DOHH2 (cell line): ENCODE measurements at regions not wholly inside any gene's neighbourhood (a gene's known extent, or its start where the extent isn't known, plus 50 kb on each side); places are given as distances from the start of the nearest gene placed in this dataset.
"Not testable (repeated sequence)": the region's sequence is repeated elsewhere in the genome, so short reads cannot be mapped to it uniquely, and the experiment has no call there.

Source experiments
- H3F3A ChIP-seq: fragments of 200-600 bp; sonication (generic), shearing (Covaris generic); 2 replicates; pipeline ENCODE4 v1.6.0; 2016; ENCODE audit warnings: antibody characterized with exemption, mild to moderate bottlenecking; ENCODE audit not compliant: control insufficient read depth, insufficient read depth
- H3K27ac ChIP-seq: fragments of 200-600 bp; sonication (generic); 2 replicates; pipeline ENCODE4 v1.5.1; 2014; ENCODE audit warnings: low read depth, mild to moderate bottlenecking, low read length, moderate library complexity
- H3K27me3 ChIP-seq: fragments of 200-600 bp; sonication (generic); 2 replicates; pipeline ENCODE4 v1.6.1; 2014; ENCODE audit warnings: mild to moderate bottlenecking, low read length, mixed read lengths; ENCODE audit not compliant: control insufficient read depth
- H3K36me3 ChIP-seq: fragments of 200-600 bp; sonication (generic); 2 replicates; pipeline ENCODE4 v1.6.1; 2014; ENCODE audit warnings: mild to moderate bottlenecking, low read length, moderate library complexity, mixed read lengths; ENCODE audit not compliant: control insufficient read depth
- H3K4me1 ChIP-seq: fragments of 200-600 bp; sonication (generic); 2 replicates; pipeline ENCODE4 v1.6.1; 2014; ENCODE audit warnings: mild to moderate bottlenecking, low read length, mixed read lengths; ENCODE audit not compliant: control insufficient read depth
- H3K4me2 ChIP-seq: fragments of 200-600 bp; sonication (generic); 2 replicates; pipeline ENCODE4 v1.6.0; 2014; ENCODE audit warnings: mild to moderate bottlenecking, low read length, moderate library complexity
- H3K4me3 ChIP-seq: fragments of 200-600 bp; sonication (generic); 2 replicates; pipeline ENCODE4 v1.5.1; 2014; ENCODE audit warnings: mild to moderate bottlenecking, low read length, mixed read lengths
- H3K79me2 ChIP-seq: fragments of 200-600 bp; sonication (generic); 2 replicates; pipeline ENCODE4 v1.6.1; 2014; ENCODE audit warnings: mild to moderate bottlenecking, low read length, mixed read lengths; ENCODE audit not compliant: control insufficient read depth
- H3K9me2 ChIP-seq: fragments of 200-600 bp; sonication (generic); replicated peaks from 2 replicates; pipeline ENCODE4 v1.6.1; 2014; ENCODE audit warnings: mild to moderate bottlenecking, low read length, mixed read lengths; ENCODE audit not compliant: control insufficient read depth
- H3K9me3 ChIP-seq: fragments of 200-600 bp; sonication (generic); 2 replicates; pipeline ENCODE4 v1.6.1; 2014; ENCODE audit warnings: antibody characterized with exemption, low read length, mixed read lengths; ENCODE audit not compliant: control insufficient read depth, insufficient read depth
- H4K20me1 ChIP-seq: fragments of 200-600 bp; sonication (generic); 2 replicates; pipeline ENCODE4 v1.6.0; 2014; ENCODE audit warnings: low read depth, mild to moderate bottlenecking, antibody characterized with exemption, low read length, moderate library complexity; ENCODE audit not compliant: control insufficient read depth, insufficient read depth

GRCh38 chrX:63218202-63218601 is 132.9 kb downstream of the SPIN4 start:
- not testable (repeated sequence) for H4K20me1 ChIP-seq, H3K79me2 ChIP-seq, H3F3A ChIP-seq, H3K36me3 ChIP-seq, H3K9me2 ChIP-seq, H3K4me3 ChIP-seq, H3K4me2 ChIP-seq, H3K9me3 ChIP-seq, H3K4me1 ChIP-seq, H3K27me3 ChIP-seq, H3K27ac ChIP-seq

DNA sequence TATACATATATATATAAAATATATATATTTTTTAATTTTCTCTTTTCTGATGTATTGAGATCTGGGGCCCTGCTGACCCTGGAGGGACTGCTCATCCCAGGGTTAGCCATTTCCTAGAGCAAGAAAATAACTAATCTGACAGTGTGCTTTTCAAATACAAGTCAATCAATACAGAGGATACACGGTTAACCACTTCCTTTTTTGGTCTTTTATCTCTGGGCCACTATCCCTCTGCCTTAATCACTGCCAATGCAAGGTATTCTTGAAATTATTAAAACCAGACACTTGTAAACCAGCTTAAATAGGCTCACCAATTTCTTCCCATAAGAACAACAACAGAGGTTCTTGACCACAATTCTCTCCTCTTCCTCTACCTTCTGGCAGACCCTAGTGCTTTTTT is 133.6 kb downstream of the SPIN4 start:
- not testable (repeated sequence) for H3K27ac ChIP-seq, H3K4me3 ChIP-seq, H3K9me3 ChIP-seq, H3K36me3 ChIP-seq, H3K4me1 ChIP-seq, H3K79me2 ChIP-seq, H3K9me2 ChIP-seq, H3K27me3 ChIP-seq, H4K20me1 ChIP-seq, H3F3A ChIP-seq, H3K4me2 ChIP-seq

GRCh38 chrX:63209645-63210044 is 141.5 kb downstream of the SPIN4 start:
- H3K36me3 ChIP-seq, H3K4me1 ChIP-seq, H3K27me3 ChIP-seq, H4K20me1 ChIP-seq, H3K4me3 ChIP-seq, H3K79me2 ChIP-seq, H3K4me2 ChIP-seq, H3K9me3 ChIP-seq, H3K9me2 ChIP-seq, H3F3A ChIP-seq, H3K27ac ChIP-seq: not testable (repeated sequence)

- H3K9me3 ChIP-seq, H3F3A ChIP-seq, H3K27ac ChIP-seq, H3K4me1 ChIP-seq, H3K4me2 ChIP-seq, H3K36me3 ChIP-seq, H3K79me2 ChIP-seq, H3K27me3 ChIP-seq, H3K9me2 ChIP-seq, H3K4me3 ChIP-seq, H4K20me1 ChIP-seq: not testable (repeated sequence)
Measured at GRCh38 chrX:63209128-63209527, 142.0 kb downstream of the SPIN4 start.

DNA sequence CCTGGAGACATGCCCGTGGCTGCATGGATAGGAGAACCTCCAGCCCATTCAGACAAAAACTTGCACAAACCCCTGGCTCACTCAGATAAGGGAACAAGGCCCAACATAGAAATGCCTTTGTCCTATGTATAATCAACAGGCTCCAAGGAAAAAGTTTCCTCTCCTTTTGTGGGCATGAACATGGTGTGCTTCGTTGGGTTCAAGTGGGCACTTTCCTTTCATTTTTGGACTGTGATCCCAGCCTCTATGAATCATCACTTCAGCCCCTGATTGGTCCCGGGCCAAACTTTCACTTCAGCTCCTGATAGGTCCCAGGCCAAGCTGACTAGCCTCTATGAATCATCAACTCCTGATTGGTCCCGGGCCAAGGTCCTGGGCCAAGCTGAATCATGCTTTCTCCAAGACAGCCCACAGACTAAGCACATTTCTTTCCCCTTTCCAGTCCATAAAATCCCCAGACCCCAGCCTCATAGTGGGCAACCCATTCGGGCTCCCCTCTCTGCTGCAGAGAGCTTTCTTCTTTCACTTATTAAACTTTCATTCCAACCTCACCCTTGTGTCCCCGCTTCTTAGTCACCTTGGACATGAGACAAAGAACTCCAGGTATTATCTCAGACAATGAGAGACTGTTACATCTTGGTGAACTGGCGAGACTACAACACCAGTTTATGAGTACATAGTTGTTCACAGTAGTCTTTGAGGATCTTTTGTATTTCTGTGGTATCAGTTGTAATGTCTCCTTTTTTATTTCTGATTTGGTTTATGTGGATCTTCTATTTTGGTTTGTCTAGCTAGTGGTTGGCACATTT is 146.7 kb downstream of the SPIN4 start:
- not testable (repeated sequence) for H3K36me3 ChIP-seq, H3K4me2 ChIP-seq, H3K4me3 ChIP-seq, H3F3A ChIP-seq, H3K27me3 ChIP-seq, H3K4me1 ChIP-seq, H3K9me2 ChIP-seq, H3K9me3 ChIP-seq, H3K27ac ChIP-seq, H4K20me1 ChIP-seq, H3K79me2 ChIP-seq

- H4K20me1 ChIP-seq, H3K9me2 ChIP-seq, H3K4me2 ChIP-seq, H3K36me3 ChIP-seq, H3F3A ChIP-seq, H3K4me3 ChIP-seq, H3K79me2 ChIP-seq, H3K4me1 ChIP-seq, H3K9me3 ChIP-seq, H3K27me3 ChIP-seq, H3K27ac ChIP-seq: not testable (repeated sequence)
Measured at GRCh38 chrX:63201987-63202386, 149.1 kb downstream of the SPIN4 start.

GRCh38 chrX:63198693-63199092 is 152.4 kb downstream of the SPIN4 start:
- not testable (repeated sequence) for H3K27ac ChIP-seq, H3K36me3 ChIP-seq, H3K4me3 ChIP-seq, H3F3A ChIP-seq, H3K27me3 ChIP-seq, H3K9me2 ChIP-seq, H3K4me1 ChIP-seq, H3K79me2 ChIP-seq, H3K9me3 ChIP-seq, H3K4me2 ChIP-seq, H4K20me1 ChIP-seq

GRCh38 chrX:63192366-63193041 is 158.6 kb downstream of the SPIN4 start:
- not testable (repeated sequence) for H4K20me1 ChIP-seq, H3K36me3 ChIP-seq

More at GRCh38 chrX:63192366-63193041, 158.6 kb downstream of the SPIN4 start:
- H3K4me3 ChIP-seq, H3K4me2 ChIP-seq, H3K9me2 ChIP-seq, H3K4me1 ChIP-seq, H3K9me3 ChIP-seq, H3K27me3 ChIP-seq, H3K79me2 ChIP-seq, H3K27ac ChIP-seq, H3F3A ChIP-seq: not testable (repeated sequence)
